HG03159 (cell line): ENCODE measurements at regions not wholly inside any gene's neighbourhood (a gene's known extent, or its start where the extent isn't known, plus 50 kb on each side); places are given as distances from the start of the nearest gene placed in this dataset.
"Not testable (repeated sequence)": the region's sequence is repeated elsewhere in the genome, so short reads cannot be mapped to it uniquely, and the experiment has no call there.

ENCODE experiments used
- ATAC-seq: cut with Tn5 transposase; IDR thresholded peaks from one replicate; pipeline ENCODE4 v1.9.1; 2021; ENCODE audit warnings: mild to moderate bottlenecking, moderate library complexity; ENCODE audit not compliant: unreplicated experiment

- no peak for ATAC-seq
Measured at GRCh38 chr21:27528697-27529096, 561.8 kb upstream of the ADAMTS5 start.

- no peak for ATAC-seq
Measured at GRCh38 chr21:27526451-27526850, 559.6 kb upstream of the ADAMTS5 start.

- ATAC-seq, result no peak
Measured at GRCh38 chr21:27525780-27526179, 558.9 kb upstream of the ADAMTS5 start.

DNA sequence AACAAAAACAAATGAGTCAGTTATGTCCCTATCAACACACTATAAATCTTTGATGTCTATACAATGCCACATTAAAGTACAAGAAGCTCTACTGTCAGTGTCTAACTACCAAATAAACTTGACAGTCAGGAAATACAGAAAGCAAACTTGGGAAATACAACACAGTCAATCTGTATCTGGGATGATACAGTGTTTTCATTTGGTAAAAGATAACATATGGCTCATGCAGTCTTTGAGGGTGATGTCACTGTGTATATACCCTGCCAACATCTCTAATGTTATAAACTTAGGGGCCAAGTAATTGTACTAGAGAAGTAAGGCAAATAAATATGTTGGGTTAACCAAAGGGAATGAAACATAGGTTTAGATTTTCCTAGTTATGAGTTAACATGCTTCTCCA lies 552.5 kb upstream of the ADAMTS5 start:
- ATAC-seq, result no peak

GRCh38 chr21:27517177-27517576 lies 550.3 kb upstream of the ADAMTS5 start:
- not testable (repeated sequence) for ATAC-seq

- ATAC-seq, result no peak
Measured at GRCh38 chr21:27515676-27516075, 548.8 kb upstream of the ADAMTS5 start.

GRCh38 chr21:27513825-27514224 lies 546.9 kb upstream of the ADAMTS5 start:
- no peak for ATAC-seq

DNA sequence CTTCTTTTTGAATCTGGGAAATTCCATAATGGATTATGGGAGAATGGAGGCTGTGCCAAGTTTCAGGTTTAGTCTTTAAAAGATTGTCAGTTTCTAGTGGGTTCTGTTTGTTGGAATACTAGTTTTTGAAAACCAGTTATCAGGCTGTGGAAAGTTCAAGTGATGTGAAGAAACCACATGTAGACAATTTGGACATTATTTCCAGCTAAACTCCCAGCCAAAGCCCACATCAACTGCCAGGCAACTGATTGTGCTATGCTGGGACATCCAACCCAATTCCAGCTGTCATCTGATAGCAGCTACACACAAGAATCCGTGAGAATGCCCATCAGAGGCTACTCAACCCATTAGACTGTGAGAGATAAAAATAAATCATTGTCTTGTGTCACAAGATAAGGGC lies 546.1 kb upstream of the ADAMTS5 start:
- ATAC-seq, result no peak

- no peak for ATAC-seq
Measured at GRCh38 chr21:27511233-27511632, 544.3 kb upstream of the ADAMTS5 start.

DNA sequence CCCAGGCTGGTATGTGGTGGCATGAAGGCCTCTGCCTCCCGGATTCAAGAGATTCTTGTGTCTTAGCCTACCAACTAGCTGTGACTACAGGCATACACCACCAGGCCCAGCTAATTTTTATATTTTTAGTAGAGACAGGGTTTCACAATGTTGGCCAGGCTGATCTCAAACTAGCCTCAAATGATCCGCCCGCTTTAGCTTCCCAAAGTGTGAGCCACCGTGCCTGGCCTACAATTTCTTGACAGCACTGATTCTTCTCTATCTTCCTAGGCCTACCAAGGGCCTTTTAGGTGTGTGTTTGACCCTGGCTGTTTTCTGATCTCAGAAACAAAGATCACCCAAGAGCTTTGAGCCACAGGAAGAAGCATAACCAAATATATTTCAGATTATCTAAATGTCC lies 540.8 kb upstream of the ADAMTS5 start:
- no peak for ATAC-seq

DNA sequence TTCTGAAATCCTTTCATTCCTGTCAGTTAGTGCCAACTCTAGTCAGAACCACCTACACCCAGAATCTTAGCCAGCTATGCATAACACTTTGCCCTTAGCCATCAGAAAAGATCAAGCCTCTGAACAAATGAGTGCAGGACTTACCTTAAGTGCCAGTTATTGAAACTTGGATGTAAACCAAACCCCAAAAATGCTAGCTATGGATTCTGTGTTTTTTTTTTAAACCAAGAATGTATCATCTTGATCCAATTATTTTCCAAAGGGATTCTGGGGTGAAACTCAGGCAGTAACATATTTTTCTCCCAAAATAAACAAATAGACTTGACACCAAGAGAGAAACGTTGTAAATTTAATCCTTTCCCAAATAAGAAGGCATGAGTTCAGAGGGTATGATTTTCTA lies 538.6 kb upstream of the ADAMTS5 start:
- ATAC-seq, result no peak

- ATAC-seq, result no peak
Measured at GRCh38 chr21:27502801-27503200, 535.9 kb upstream of the ADAMTS5 start.

GRCh38 chr21:27498025-27498424 lies 531.1 kb upstream of the ADAMTS5 start:
- no peak for ATAC-seq

DNA sequence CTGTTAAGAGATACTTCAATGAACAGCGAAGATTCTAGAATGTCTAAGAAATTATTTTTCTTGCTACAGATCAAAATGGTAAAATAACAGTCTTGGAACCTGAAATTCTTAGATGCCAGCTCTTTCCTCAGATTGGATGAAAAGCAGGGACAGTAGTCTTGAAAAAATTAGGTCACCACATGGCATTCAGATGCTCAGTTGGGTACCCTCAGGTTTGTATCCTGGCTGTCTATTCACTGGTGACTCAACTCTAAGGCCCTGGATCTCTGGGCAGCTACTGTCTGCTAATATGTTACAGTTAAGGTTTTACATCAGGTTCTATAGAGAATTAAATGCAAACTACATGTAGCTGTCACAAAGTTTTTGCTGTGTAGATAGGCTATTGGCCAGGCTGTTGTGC lies 528.9 kb upstream of the ADAMTS5 start:
- ATAC-seq, result no peak

GRCh38 chr21:27493542-27493941 lies 526.7 kb upstream of the ADAMTS5 start:
- no peak for ATAC-seq

GRCh38 chr21:27487676-27488075 lies 520.8 kb upstream of the ADAMTS5 start:
- ATAC-seq, result no peak

DNA sequence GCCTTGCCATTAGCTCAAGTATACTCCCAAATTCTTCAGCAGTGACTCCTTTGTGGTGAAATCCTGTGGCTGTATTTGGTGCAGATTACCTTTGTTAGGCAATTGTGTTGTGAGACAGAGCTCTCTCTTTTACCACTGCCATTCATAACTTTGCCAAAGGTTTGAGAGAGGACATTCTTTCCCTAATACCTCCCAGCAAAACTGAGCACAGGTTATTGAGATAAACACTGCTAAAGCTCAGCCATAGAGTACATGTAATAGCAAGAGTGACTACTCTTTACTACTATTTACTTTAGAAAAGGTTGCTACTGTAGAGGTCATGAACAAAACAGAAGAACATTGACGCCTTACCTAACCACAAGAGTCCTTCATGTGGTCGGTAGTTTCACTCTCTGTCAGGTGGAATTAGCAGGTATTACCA lies 514.0 kb upstream of the ADAMTS5 start:
- no peak for ATAC-seq

DNA sequence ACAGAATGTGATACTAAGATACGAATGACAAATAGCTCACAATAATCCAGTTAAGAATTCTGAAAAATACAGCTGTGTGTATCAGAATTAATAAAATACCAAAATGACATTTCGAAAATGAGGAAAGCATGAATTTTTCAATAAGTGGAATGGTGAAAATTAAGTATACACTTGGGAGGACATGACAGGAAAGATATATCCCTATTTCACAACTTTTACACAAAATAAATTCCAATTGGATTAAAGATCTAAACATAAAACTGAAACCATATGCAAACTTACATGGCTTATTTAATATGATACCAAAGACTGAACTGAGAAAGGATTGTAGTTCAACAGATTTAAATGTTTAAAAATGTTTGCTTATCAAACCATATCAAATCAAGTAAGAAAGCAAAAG lies 510.4 kb upstream of the ADAMTS5 start:
- no peak for ATAC-seq

- no peak for ATAC-seq
Measured at GRCh38 chr21:27476696-27477095, 509.8 kb upstream of the ADAMTS5 start.

- no peak for ATAC-seq
Measured at GRCh38 chr21:27475363-27475955, 508.6 kb upstream of the ADAMTS5 start.

GRCh38 chr21:27467366-27467765 lies 500.5 kb upstream of the ADAMTS5 start:
- no peak for ATAC-seq

DNA sequence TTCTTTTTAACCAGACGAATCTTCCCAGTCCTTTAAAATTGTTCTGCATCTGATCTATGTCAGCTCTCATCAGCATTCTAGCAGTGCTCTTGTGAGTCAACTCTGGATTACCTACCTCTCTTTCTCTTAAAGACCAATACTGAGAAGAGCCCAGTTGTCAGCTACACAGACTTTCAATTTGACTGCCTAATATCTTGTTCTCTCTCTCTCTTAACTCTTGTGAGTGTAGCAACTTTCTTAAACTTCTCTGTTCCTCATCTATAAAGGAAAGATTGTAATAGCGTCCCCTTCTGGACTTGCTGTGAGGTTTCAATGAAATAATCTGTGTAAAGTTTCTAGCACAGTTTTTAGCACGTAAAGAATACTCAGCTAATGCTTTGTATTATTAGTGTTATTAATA lies 499.3 kb upstream of the ADAMTS5 start:
- no peak for ATAC-seq

- no peak for ATAC-seq
Measured at GRCh38 chr21:27464648-27465047, 497.8 kb upstream of the ADAMTS5 start.
